Neural progenitor cell (in vitro differentiated cells): ENCODE measurements at regions not wholly inside any gene's neighbourhood (a gene's known extent, or its start where the extent isn't known, plus 50 kb on each side); places are given as distances from the start of the nearest gene placed in this dataset.

Experiments
- DNase-seq: peaks from one replicate; pipeline ENCODE4 v3.0.0-alpha.2; 2016; ENCODE audit warnings: low spot score
- H2AFZ ChIP-seq: fragments of 200-600 bp; sonication (generic); replicated peaks from 2 replicates; pipeline ENCODE4 v1.6.1; 2016; ENCODE audit warnings: antibody characterized with exemption
- H3F3A ChIP-seq: fragments of 200-600 bp; sonication (generic); 2 replicates; pipeline ENCODE4 v1.6.1; 2016; ENCODE audit warnings: antibody characterized with exemption, low read depth
- H3K27ac ChIP-seq: fragments of 200-600 bp; sonication (generic); 2 replicates; pipeline ENCODE4 v1.5.1; 2016; ENCODE audit warnings: mild to moderate bottlenecking
- H3K27me3 ChIP-seq: fragments of 200-600 bp; sonication (generic); 2 replicates; pipeline ENCODE4 v1.6.1; 2016; ENCODE audit warnings: mild to moderate bottlenecking, moderate library complexity
- H3K36me3 ChIP-seq: fragments of 200-600 bp; sonication (generic); 2 replicates; pipeline ENCODE4 v1.5.1; 2016
- H3K4me1 ChIP-seq: fragments of 200-600 bp; sonication (generic); 2 replicates; pipeline ENCODE4 v1.6.1; 2016; ENCODE audit warnings: mixed run types
- H3K4me2 ChIP-seq: fragments of 200-600 bp; sonication (generic); 2 replicates; pipeline ENCODE4 v1.6.1; 2016
- H3K4me3 ChIP-seq: fragments of 200-600 bp; sonication (generic); 2 replicates; pipeline ENCODE4 v1.5.1; 2016
- H3K79me2 ChIP-seq: fragments of 200-600 bp; sonication (generic); 2 replicates; pipeline ENCODE4 v1.6.1; 2016; ENCODE audit warnings: low read depth
- H3K9ac ChIP-seq: fragments of 200-600 bp; sonication (generic); 2 replicates; pipeline ENCODE4 v1.6.1; 2016
- H3K9me3 ChIP-seq: fragments of 200-600 bp; sonication (generic); 2 replicates; pipeline ENCODE4 v1.5.1; 2016; ENCODE audit warnings: low read depth
- H4K20me1 ChIP-seq: fragments of 200-600 bp; sonication (generic); 2 replicates; pipeline ENCODE4 v1.6.1; 2016; ENCODE audit warnings: low read depth
- H3K27ac Mint-ChIP-seq: 3 replicates; pipeline ENCODE4 v1.8.0; 2021; ENCODE audit warnings: mixed read lengths
- H3K27me3 Mint-ChIP-seq: 2 replicates; pipeline ENCODE4 v1.8.0; 2022; ENCODE audit warnings: low read depth, mild to moderate bottlenecking, inconsistent platforms, moderate library complexity, mixed read lengths; ENCODE audit not compliant: insufficient read depth
- H3K36me3 Mint-ChIP-seq: 3 replicates; pipeline ENCODE4 v1.8.0; 2021; ENCODE audit warnings: mixed read lengths
- H3K4me1 Mint-ChIP-seq: 3 replicates; pipeline ENCODE4 v1.8.0; 2021; ENCODE audit warnings: mixed read lengths
- H3K4me3 Mint-ChIP-seq: 3 replicates; pipeline ENCODE4 v1.8.0; 2021; ENCODE audit warnings: mild to moderate bottlenecking, moderate library complexity, mixed read lengths
- H3K9me3 Mint-ChIP-seq: 3 replicates; pipeline ENCODE4 v1.8.0; 2020; ENCODE audit warnings: mixed read lengths
- CTCF ChIP-seq: fragments of 200-600 bp; sonication (generic); IDR thresholded peaks from 2 replicates; pipeline ENCODE4 v1.5.1; 2017; ENCODE audit warnings: antibody characterized with exemption, mild to moderate bottlenecking
- EZH2 ChIP-seq: fragments of 200-600 bp; sonication (generic); IDR thresholded peaks from 2 replicates; pipeline ENCODE4 v1.6.1; 2017; ENCODE audit warnings: antibody characterized with exemption, mild to moderate bottlenecking, moderate library complexity
- EZH2phosphoT487 ChIP-seq: fragments of 200-600 bp; sonication (generic); IDR thresholded peaks from 2 replicates; pipeline ENCODE4 v1.6.1; 2017; ENCODE audit warnings: antibody characterized with exemption

DNA sequence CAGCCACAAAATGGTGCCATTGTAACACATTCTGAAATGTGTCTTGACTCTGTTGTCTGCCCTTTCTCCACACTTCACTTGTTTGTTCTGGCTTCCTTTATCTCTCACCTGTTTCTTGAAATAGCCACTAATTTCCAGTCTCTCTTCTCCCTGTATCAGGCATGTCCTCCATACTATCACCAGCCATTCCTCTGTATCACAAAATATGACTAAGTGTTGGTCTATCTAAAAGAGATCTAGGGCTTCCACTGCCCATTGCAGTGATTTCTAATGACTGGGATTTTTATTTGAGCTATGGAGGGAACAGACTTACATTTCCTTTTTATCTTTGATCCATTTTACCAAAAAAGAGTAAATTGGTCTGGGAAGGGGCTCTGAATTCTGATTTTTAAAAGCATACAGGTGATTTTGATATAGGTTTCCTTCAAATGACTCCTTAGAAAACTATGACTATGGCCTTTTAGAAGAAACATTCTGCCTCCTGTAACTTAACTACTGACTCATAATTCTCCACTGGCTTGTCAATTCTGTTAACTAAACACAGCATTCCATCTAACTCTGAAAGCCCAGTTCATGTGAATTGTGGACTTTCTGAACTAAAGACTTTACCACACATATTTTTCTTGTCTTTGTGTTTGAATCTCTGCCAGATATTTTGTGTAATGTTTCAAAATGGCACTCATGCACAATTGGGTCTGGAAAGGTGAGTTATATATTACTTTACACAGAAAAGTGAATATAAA is 1121.4 kb downstream of the XPNPEP1 start:
- no peak for DNase-seq
- no peak overlapping the region for H3K27ac ChIP-seq
- H3K4me2 ChIP-seq, result no peak overlapping the region
- TF ChIP-seq CTCF (no peak), EZH2phosphoT487 (no peak), EZH2 (no peak)
- no peak overlapping the region for H3K4me3 ChIP-seq
- H3K9me3 Mint-ChIP-seq, result no peaks in the 10 kb centered on the region
- H3K4me1 ChIP-seq, result no peaks in the 10 kb centered on the region
- H3K9me3 ChIP-seq, result no peaks in the 10 kb centered on the region
- no peaks in the 10 kb centered on the region for H3K79me2 ChIP-seq
- no peaks in the 10 kb centered on the region for H4K20me1 ChIP-seq
- H3F3A ChIP-seq, result no peaks in the 10 kb centered on the region
- H2AFZ ChIP-seq, result no peak overlapping the region
- no peak overlapping the region for H3K9ac ChIP-seq
- H3K4me3 Mint-ChIP-seq, result no peak overlapping the region
- no peaks in the 10 kb centered on the region for H3K27me3 Mint-ChIP-seq
- H3K27me3 ChIP-seq, result no peaks in the 10 kb centered on the region
- no peak overlapping the region for H3K27ac Mint-ChIP-seq
- no peaks in the 10 kb centered on the region for H3K4me1 Mint-ChIP-seq
- H3K36me3 Mint-ChIP-seq, result no peaks in the 10 kb centered on the region
- no peaks in the 10 kb centered on the region for H3K36me3 ChIP-seq

- Histone ChIP-seq H3K79me2 (no peaks in the 10 kb centered on the region), H3K36me3 (no peaks in the 10 kb centered on the region), H3F3A (no peaks in the 10 kb centered on the region), H3K9ac (no peak overlapping the region), H3K27me3 (no peaks in the 10 kb centered on the region), H3K4me3 (no peak overlapping the region), H2AFZ (no peak overlapping the region), H3K27ac (no peak overlapping the region), H4K20me1 (no peaks in the 10 kb centered on the region), H3K4me2 (no peak overlapping the region), H3K4me1 (no peaks in the 10 kb centered on the region), H3K9me3 (no peaks in the 10 kb centered on the region)
- H3K36me3 Mint-ChIP-seq, result no peaks in the 10 kb centered on the region
- H3K27ac Mint-ChIP-seq, result no peak overlapping the region
- no peak overlapping the region for H3K4me3 Mint-ChIP-seq
- no peaks in the 10 kb centered on the region for H3K27me3 Mint-ChIP-seq
- H3K9me3 Mint-ChIP-seq, result no peaks in the 10 kb centered on the region
- no peaks in the 10 kb centered on the region for H3K4me1 Mint-ChIP-seq
- DNase-seq, result no peak
- TF ChIP-seq EZH2 (no peak), EZH2phosphoT487 (no peak), CTCF (no peak)
These were observed 1122.1 kb downstream of the XPNPEP1 start for GRCh38 chr10:108801220-108801619.

- DNase-seq, result no peak
- H3K27me3 ChIP-seq, result no peaks in the 10 kb centered on the region
- H3K27ac ChIP-seq, result no peak overlapping the region
- H3K9me3 Mint-ChIP-seq, result no peaks in the 10 kb centered on the region
- H3F3A ChIP-seq, result no peaks in the 10 kb centered on the region
- H3K79me2 ChIP-seq, result no peaks in the 10 kb centered on the region
- H3K36me3 Mint-ChIP-seq, result no peaks in the 10 kb centered on the region
- TF ChIP-seq EZH2phosphoT487 (no peak), EZH2 (no peak), CTCF (no peak)
- no peaks in the 10 kb centered on the region for H3K9me3 ChIP-seq
- H4K20me1 ChIP-seq, result no peaks in the 10 kb centered on the region
- H3K36me3 ChIP-seq, result no peaks in the 10 kb centered on the region
- H3K4me2 ChIP-seq, result no peak overlapping the region
- no peaks in the 10 kb centered on the region for H3K27me3 Mint-ChIP-seq
- H3K4me3 Mint-ChIP-seq, result no peak overlapping the region
- H3K4me1 ChIP-seq, result no peaks in the 10 kb centered on the region
- no peaks in the 10 kb centered on the region for H3K4me1 Mint-ChIP-seq
- H3K27ac Mint-ChIP-seq, result no peak overlapping the region
- H3K4me3 ChIP-seq, result no peak overlapping the region
- no peak overlapping the region for H2AFZ ChIP-seq
- H3K9ac ChIP-seq, result no peak overlapping the region
These were observed 1125.7 kb downstream of the XPNPEP1 start for GRCh38 chr10:108797573-108797972.
